ENCODE measurements at regions not wholly inside any gene's neighbourhood (a gene's known extent, or its start where the extent isn't known, plus 50 kb on each side); places are given as distances from the start of the nearest gene placed in this dataset.

DNA sequence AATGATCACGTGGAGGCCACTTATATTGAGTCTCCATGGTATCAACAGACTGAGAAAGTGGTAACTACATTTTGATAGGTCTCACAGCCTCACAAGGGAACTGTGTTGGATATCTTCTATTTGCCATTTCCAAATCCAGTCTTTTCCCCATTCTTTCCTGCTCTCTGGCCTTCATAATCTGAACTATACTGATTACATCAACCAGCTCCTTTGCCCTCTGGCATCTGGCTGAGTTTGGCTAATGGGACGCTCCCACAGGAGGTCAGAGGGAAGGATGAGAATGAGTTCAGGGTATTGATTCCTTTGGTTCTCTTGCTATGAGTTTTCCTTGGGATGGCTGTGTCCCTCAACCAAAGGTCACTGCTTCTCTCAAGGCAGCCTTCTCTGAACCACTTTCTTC is 152.6 kb downstream of the RTL9 start:
- no peak for TF ChIP-seq CTCF (IDR thresholded peaks at IDR 0.05; ENCODE audit: low read depth, low read length, poor library complexity, severe bottlenecking)
- TF ChIP-seq EZH2phosphoT487 (IDR thresholded peaks at IDR 0.05; ENCODE audit: borderline replicate concordance, low read length) = no peak

Measured in DOHH2 (cell line).